WERI-Rb-1 (cell line): ENCODE measurements at regions not wholly inside any gene's neighbourhood (a gene's known extent, or its start where the extent isn't known, plus 50 kb on each side); places are given as distances from the start of the nearest gene placed in this dataset.

Experiments
- DNase-seq: peaks from one replicate; pipeline ENCODE4 v3.0.0-alpha.2; 2020
- H3K27ac ChIP-seq: fragments of 250-450 bp; sonication (Bioruptor Pico); 2 replicates; pipeline ENCODE4 v1.5.1; 2020; ENCODE audit warnings: mild to moderate bottlenecking, moderate library complexity
- H3K27me3 ChIP-seq: fragments of 250-450 bp; sonication (Bioruptor Pico); 2 replicates; pipeline ENCODE4 v1.5.1; 2021; ENCODE audit warnings: mild to moderate bottlenecking, low read depth, moderate library complexity; ENCODE audit not compliant: insufficient read depth, severe bottlenecking
- H3K36me3 ChIP-seq: fragments of 250-450 bp; sonication (Bioruptor Pico); 2 replicates; pipeline ENCODE4 v1.5.1; 2020; ENCODE audit warnings: mild to moderate bottlenecking, moderate library complexity
- H3K4me3 ChIP-seq: 2 replicates; pipeline ENCODE4 v1.5.1; 2011; ENCODE audit warnings: low read depth, mild to moderate bottlenecking, control low read depth, low read length
- H3K9me3 ChIP-seq: fragments of 250-450 bp; sonication (Bioruptor Pico); 2 replicates; pipeline ENCODE4 v1.5.1; 2021; ENCODE audit warnings: mild to moderate bottlenecking, moderate library complexity; ENCODE audit not compliant: severe bottlenecking
- TF ChIP-seq, protein P1 (sequence below): IDR thresholded peaks from 2 replicates; pipeline ENCODE4 v1.5.1; 2011; ENCODE audit warnings: low read depth, mild to moderate bottlenecking, control low read depth, inconsistent platforms, low read length

DNA sequence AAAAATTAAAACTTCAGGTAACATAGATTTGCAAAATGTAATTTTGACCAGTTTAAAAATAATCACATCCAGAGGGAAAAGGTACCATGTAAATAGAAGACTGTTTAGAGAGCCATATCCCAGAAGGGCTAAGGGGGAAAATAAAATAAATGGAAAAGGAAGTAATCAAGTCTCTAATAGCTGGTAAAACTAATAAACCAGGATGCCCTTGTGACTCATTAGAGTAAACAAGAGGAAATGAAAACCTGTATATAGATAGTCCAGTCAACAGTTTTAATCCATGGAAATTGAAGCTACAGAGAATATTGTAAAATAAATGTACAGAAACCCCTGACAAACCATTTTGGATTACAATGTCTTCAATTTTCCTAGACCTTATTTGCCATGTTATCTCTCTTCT is 698.0 kb upstream of the RGS18 start:
- no peaks in the 10 kb centered on the region for H3K27me3 ChIP-seq
- TF ChIP-seq, protein P1, sequence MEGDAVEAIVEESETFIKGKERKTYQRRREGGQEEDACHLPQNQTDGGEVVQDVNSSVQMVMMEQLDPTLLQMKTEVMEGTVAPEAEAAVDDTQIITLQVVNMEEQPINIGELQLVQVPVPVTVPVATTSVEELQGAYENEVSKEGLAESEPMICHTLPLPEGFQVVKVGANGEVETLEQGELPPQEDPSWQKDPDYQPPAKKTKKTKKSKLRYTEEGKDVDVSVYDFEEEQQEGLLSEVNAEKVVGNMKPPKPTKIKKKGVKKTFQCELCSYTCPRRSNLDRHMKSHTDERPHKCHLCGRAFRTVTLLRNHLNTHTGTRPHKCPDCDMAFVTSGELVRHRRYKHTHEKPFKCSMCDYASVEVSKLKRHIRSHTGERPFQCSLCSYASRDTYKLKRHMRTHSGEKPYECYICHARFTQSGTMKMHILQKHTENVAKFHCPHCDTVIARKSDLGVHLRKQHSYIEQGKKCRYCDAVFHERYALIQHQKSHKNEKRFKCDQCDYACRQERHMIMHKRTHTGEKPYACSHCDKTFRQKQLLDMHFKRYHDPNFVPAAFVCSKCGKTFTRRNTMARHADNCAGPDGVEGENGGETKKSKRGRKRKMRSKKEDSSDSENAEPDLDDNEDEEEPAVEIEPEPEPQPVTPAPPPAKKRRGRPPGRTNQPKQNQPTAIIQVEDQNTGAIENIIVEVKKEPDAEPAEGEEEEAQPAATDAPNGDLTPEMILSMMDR: no peak
- DNase-seq: no peak
- H3K9me3 ChIP-seq: no peaks in the 10 kb centered on the region
- no peak overlapping the region for H3K27ac ChIP-seq
- no peaks in the 10 kb centered on the region for H3K36me3 ChIP-seq
- no peak overlapping the region for H3K4me3 ChIP-seq

DNA sequence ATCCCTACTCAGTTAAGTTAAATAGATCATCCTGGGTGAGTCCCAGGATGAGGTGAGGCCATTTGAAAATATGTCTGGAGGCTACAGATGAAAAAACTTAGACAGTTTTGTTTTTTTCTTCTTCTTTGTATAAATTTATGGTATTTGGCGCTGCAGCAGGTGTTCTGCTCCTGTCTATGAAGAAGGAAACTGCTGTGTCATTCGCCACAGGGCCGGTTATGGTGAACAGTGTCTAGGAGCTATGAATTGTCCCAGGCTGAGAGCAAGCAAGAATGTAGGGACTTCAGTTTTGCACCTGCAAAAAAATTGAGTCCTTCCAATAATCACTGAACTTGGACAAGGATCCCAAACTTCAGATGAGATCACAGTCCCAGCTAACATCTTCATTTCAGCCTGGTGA is 674.3 kb upstream of the RGS18 start:
- Histone ChIP-seq H3K27ac (no peak overlapping the region), H3K9me3 (no peaks in the 10 kb centered on the region), H3K27me3 (no peaks in the 10 kb centered on the region), H3K36me3 (no peaks in the 10 kb centered on the region), H3K4me3 (no peak overlapping the region)
- DNase-seq: no peak
- TF ChIP-seq, protein P1: no peak

DNA sequence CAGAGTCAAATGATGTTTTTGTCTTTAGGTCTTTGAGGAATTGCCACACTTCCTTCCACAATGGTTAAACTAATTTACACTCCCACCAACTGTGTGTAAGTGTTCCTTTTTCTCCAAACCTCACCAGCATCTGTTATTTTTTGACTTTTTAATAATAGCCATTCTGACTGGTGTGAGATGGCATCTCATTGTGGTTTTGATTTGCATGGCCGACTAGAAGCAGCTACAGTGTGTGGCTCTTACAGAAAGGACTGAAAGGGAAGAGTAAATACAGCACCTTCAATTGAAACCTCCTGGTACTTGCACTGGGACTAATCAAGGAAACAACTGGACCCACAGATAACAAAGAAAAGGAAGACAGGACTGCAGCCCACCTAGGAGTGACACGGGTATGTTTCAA is 668.0 kb upstream of the RGS18 start:
- DNase-seq: no peak
- no peaks in the 10 kb centered on the region for H3K9me3 ChIP-seq

DNA sequence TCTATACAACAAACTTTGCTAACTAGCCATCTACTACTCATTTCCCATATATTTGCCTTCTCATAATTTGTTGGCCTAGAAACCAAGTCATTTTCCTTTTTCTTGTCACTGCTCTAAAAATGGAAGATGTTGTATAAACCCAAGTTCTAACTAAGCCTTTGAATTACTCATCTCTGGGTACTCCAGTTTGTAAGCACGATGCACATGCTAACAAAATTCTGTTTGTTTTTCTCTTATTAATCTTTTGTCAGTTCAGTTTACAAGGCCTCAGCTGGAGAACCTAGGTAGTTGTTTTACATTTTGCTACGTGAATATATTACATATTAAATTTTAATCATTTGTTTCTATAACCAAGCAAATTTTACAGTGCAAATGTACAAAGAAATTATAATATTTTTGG is 663.2 kb upstream of the RGS18 start:
- TF ChIP-seq, protein P1: no peak
- H3K27ac ChIP-seq: no peak overlapping the region
- no peak overlapping the region for H3K4me3 ChIP-seq
- no peaks in the 10 kb centered on the region for H3K9me3 ChIP-seq
- H3K27me3 ChIP-seq: no peaks in the 10 kb centered on the region
- no peaks in the 10 kb centered on the region for H3K36me3 ChIP-seq
- DNase-seq: no peak

More for the DNA sequence above, 668.0 kb upstream of the RGS18 start:
- H3K36me3 ChIP-seq: no peaks in the 10 kb centered on the region
- H3K4me3 ChIP-seq: no peak overlapping the region
- H3K27ac ChIP-seq: no peak overlapping the region
- TF ChIP-seq, protein P1: no peak
- H3K27me3 ChIP-seq: no peaks in the 10 kb centered on the region

DNA sequence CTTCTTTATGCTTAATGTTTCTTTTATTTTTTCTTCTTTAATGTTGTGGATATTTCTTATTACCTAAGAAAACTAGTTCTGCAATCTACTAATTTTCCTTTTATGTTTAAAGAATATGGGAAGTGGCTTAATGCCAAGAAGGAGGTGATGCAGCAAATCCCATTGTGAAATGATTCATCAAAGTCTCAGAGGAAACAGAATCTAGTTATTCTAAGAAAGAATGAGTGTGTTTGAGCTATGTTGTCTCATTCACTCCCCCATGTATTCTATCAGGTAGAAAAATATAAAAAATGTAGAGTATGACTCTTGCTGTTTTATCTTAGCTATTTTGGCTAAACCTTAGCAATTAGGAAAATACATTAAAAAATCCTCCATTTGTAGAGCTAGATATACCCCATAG is 659.9 kb upstream of the RGS18 start:
- H3K36me3 ChIP-seq: no peaks in the 10 kb centered on the region
- no peak overlapping the region for H3K4me3 ChIP-seq
- no peaks in the 10 kb centered on the region for H3K27me3 ChIP-seq
- TF ChIP-seq, protein P1: no peak
- H3K27ac ChIP-seq: no peak overlapping the region
- no peak for DNase-seq
- H3K9me3 ChIP-seq: no peaks in the 10 kb centered on the region

DNA sequence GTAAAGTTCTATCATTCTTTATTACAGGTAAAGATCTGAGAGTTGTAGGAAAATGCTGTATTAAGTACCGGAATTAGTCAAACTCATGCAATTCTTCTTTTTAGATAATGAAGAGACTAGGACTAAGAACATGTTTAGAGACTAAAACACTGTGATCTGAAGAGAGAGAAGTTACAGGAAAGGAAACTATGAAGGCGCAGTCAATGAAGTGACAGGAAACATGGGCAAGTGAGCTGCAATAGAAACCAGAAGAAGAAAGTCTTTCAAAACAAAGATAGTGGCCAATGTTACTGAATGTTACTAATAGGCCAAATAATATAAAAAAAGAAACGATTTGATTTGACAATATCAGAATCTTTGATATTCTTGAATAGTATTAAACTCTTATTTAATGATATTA is 659.4 kb upstream of the RGS18 start:
- TF ChIP-seq, protein P1: no peak
- Histone ChIP-seq H3K27ac (no peak overlapping the region), H3K4me3 (no peak overlapping the region), H3K27me3 (no peaks in the 10 kb centered on the region), H3K36me3 (no peaks in the 10 kb centered on the region), H3K9me3 (no peaks in the 10 kb centered on the region)
- no peak for DNase-seq
